NCI-H524 treated with DMSO at 0.1 percent for 48 hours (cell line): ENCODE measurements at regions not wholly inside any gene's neighbourhood (a gene's known extent, or its start where the extent isn't known, plus 50 kb on each side); places are given as distances from the start of the nearest gene placed in this dataset.
A peak's percentile ranks its signal among the peaks of the same experiment; 100 is the strongest.

ENCODE experiments used
- DNase-seq: peaks from one replicate; lab custom pipeline; 2025; lab: John Stamatoyannopoulos, UW

GRCh38 chr1:234759888-234760287 is 149.9 kb upstream of the IRF2BP2 start:
- no peak for DNase-seq

- no peak for DNase-seq
These were observed 148.9 kb upstream of the IRF2BP2 start for GRCh38 chr1:234758851-234759250.

- DNase-seq, result no peak
These were observed 146.9 kb upstream of the IRF2BP2 start for GRCh38 chr1:234756857-234757256.

DNA sequence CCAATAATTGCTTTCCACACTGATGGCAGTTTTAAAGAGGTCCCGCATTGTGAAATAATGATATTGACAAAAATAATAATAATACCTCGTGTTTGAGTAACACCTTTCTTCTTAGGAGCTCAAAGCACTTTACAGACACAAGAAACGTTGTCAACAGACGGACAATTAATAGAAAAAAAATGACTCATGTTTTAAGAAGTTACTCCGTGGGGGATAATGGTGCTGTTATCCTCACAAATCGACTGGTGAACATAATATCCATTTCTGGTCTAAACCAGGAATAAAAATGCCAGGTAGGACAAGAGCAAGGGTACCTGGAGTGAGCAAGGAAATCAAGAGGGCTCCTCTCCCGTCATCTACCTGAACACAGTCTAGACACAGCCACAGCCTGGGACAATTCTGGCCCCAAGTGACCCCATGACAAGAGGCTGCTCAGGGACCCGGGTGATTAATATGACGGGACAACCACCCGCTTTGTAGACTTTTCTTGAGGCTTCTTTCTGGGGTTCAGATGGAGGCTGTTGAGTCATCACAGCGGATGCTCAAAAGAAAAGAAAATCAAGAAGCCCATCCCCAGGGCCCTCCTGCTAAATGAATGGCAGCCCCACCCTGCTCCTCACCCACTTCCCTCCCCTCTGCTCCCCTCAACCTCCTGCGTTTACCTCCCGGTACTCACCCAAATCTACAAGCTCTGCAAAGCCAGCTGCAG is 146.2 kb upstream of the IRF2BP2 start:
- DNase-seq, result no peak

DNA sequence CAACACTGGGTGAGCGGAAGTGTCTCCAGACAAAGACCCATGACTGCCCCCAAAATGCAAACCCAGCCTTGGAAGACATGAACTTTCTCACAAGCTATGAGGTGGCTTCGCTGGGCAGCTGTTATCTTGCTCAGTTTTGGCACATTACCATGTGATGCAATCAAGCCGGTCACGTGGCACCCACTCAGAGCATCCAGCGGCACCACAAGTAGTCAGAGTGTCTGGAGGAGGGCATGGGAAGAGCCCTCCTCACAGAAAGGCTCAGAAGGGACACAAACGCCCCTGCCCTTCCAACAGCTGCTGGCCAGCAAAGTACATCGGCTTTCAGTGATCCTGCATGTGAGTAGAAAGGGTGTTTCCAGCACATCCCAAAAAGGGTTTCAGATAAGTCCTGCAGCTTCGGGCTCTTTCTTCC is 145.5 kb upstream of the IRF2BP2 start:
- DNase-seq, result peak; percentile 48

GRCh38 chr1:234753979-234754378 is 144.0 kb upstream of the IRF2BP2 start:
- DNase-seq, result no peak

GRCh38 chr1:234752927-234753326 is 142.9 kb upstream of the IRF2BP2 start:
- no peak for DNase-seq

- DNase-seq, result no peak
These were observed 141.7 kb upstream of the IRF2BP2 start for GRCh38 chr1:234751678-234752077.

- DNase-seq, result no peak
These were observed 141.1 kb upstream of the IRF2BP2 start for GRCh38 chr1:234750922-234751627.

- no peak for DNase-seq
These were observed 138.7 kb upstream of the IRF2BP2 start for GRCh38 chr1:234748713-234749112.

GRCh38 chr1:234748066-234748465 is 138.1 kb upstream of the IRF2BP2 start:
- no peak for DNase-seq

DNA sequence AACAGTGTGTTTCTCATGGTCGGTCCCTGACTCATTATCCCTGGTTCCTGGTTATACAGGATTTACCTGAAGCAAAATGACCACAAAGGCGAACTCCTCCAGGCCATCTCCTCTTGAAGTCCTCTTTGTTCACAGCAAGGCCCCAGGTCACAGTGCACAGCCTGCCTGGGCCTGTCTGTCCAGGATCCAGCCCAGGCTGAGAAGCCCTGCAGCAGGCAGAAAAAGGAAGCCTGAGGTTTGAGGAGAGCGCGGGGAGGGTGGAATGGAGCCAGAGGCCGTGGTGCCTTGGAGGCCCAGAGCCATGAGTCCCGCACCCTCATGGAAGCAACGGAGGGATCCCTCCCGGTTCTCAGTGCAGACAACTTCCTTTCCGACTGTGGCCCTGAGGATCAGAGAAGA is 136.8 kb upstream of the IRF2BP2 start:
- no peak for DNase-seq

GRCh38 chr1:234745844-234746797 is 136.1 kb upstream of the IRF2BP2 start:
- DNase-seq, result no peak

DNA sequence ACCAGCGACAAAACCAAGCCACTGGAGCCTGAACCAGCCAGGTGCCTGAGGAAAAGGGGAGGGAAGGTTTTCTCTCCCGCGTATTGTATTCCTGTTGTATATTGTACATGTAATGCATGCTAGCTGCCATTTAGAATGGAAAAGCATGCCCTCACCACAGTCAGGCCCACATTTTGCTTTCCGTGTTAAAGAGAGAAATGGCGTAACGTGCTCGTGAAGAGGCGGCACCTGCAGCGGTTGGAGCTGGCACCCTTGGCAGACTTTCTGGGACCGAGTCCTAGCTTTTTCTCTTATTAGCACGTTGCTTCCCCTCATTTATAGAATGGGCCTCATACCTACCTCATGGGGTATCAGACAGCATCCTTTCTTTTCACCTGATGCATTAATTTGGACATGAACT is 135.3 kb upstream of the IRF2BP2 start:
- no peak for DNase-seq

DNA sequence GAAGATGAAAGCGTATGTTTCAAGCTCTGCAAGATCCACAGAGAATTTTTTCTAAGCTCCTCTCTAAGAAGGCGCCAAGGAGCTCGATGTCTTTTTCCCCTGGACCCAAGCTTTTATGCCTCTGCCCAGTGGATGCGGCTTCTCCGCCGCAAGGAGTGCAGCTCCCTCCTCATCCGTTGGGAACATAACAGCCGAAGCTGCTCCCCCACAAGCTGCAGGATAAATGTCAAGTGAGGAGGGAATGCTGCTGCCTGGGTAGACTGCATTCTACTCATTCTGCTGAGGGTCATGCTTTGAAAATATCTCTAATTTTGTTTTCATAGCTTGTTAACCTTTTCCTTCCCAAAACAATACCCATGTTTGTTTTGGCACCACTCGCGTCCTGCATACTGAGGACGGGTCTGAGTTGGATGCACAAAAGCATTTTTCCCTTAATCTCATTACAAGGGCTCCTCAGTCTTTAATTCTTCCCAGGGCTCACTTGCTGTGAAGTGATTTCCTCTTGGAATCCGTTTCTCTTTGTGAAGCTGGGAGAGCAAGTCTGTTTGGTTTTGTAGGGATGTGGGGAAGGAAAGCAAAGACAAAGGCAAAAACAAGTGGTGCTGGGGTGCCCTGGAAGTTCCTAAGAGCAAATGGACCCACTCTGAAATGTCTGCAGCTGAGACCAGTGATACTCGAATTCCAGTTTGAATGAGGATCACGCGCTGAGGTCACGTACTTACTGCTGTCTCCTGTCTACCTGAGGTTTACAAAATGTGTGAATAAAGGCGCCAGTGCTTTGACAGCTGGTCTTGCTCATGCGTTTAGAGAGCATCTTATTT is 134.0 kb upstream of the IRF2BP2 start:
- DNase-seq, result peak; percentile 35

DNA sequence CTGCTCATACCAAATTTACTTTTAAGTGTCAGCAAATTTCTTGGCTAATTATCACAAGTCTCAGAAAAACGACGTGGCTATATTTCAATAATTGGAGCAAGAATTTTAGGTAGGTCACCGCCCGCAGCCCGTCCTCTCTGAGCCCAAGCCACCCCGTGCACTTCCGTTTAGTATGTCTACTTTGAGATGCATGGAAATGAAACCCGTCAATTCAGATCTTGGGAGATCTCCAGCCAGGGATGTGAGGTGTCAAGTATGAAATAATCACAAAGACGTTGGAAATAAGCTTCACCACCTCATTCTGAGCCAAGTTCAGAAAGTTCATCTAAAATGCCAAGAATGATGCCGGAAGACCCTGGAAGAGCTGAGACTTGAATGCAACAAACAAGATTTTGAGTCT is 132.6 kb upstream of the IRF2BP2 start:
- DNase-seq, result no peak

- no peak for DNase-seq
These were observed 128.0 kb upstream of the IRF2BP2 start for GRCh38 chr1:234737967-234738314.

DNA sequence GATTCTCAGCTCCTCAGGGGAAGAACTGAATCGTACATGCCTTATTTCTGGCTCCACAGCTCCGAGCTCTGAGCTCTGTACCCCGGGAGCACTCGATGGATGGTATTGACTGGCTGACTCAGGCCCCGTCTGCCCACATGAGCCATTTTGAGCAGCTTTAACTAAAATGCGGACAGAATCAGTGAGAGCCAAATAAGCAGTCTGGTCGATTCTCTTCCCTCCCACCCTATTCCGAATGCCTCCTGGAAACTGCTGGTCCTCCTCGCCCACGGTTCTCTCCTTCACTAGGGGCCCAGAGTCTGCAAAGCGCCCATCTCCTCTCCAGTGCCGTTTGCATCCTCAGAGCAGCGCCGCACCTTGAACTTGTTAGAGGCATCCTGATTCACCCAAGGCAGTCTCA is 125.9 kb upstream of the IRF2BP2 start:
- no peak for DNase-seq

DNA sequence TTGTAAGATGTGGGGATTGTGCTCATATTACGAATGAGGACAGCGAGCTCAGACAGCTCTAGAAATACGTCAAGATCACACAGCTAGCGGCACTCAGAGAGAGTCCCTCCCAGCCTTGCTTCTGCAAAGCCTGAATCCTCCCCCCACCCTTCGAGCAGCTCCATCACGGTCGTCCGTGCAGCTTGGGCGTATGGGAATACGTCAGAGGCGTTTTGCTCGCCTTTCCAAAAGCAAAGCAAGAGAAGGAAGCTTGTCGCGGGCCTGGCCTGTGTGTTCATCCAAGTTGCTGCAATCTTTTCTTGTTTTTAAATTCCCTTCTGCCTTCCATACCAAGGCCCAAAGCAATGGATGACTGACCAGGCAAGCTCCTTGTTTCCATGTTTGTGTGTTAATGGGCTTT is 125.5 kb upstream of the IRF2BP2 start:
- no peak for DNase-seq

DNA sequence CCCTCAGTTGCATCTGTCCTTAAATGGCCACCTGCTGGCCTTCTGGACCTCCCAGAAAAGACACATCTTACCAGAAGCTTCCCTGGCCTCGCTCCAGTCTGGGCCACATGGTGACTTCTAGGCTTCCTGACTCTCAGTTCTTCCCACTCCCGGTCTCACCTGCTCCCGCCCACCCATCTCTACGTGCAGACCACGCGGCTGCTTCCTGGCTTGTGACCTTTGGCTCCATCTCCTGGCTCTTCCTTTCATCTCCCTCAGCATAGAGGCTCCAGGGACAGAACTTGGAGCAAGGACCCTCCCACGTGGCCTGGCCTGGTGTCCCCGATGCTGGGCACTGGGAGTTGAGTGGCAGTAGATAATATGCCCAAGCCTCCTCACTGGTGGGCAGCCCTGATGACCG is 124.9 kb upstream of the IRF2BP2 start:
- DNase-seq, result no peak

- DNase-seq, result no peak
These were observed 124.4 kb upstream of the IRF2BP2 start for GRCh38 chr1:234734412-234734835.

GRCh38 chr1:234733427-234733826 is 123.4 kb upstream of the IRF2BP2 start:
- no peak for DNase-seq
